NCI-H345 (cell line): ENCODE measurements at regions not wholly inside any gene's neighbourhood (a gene's known extent, or its start where the extent isn't known, plus 50 kb on each side); places are given as distances from the start of the nearest gene placed in this dataset.

ENCODE experiments used
- DNase-seq: peaks from one replicate; lab custom pipeline; 2025; lab: John Stamatoyannopoulos, UW

GRCh38 chr9:85155352-85155751, 485.8 kb downstream of the NTRK2 start:
- DNase-seq = no peak

DNA sequence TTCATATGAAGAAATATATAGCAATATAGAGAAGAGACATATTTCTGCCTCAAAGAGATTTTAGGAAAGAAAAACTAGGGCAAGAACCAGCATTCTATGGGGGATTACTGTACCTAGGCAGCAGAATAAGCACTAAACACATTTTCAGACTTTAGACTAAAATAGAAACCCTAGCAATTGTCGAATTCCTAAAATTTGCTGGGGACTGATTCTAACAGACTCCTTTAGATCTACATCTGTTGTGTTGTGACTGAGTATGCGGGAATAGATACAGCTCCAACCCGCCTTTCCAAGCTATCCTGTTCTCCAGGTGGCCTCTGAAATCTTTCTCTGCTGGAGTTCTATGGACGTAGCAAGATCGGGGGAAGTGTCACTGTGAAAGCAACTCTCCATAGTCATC, 482.2 kb downstream of the NTRK2 start:
- DNase-seq = no peak

DNA sequence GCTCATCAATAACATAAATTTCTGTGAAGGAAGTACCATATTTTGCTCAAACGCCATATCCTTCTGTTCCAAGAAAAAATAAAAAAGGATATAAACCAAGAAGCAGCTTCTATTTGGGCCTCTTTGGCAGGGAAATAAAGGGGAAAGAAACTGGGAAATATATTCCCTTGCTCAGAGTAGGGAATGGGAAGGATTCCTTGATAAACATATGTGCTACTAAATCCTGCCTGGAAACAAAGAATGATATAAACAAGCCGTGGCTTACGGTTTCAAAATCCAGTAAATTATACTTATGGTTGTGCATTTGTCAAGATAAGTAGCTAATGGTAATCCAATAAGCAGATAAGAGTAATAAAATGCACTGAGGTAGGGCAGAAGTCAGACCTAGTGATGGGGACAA, 481.6 kb downstream of the NTRK2 start:
- DNase-seq = no peak

DNA sequence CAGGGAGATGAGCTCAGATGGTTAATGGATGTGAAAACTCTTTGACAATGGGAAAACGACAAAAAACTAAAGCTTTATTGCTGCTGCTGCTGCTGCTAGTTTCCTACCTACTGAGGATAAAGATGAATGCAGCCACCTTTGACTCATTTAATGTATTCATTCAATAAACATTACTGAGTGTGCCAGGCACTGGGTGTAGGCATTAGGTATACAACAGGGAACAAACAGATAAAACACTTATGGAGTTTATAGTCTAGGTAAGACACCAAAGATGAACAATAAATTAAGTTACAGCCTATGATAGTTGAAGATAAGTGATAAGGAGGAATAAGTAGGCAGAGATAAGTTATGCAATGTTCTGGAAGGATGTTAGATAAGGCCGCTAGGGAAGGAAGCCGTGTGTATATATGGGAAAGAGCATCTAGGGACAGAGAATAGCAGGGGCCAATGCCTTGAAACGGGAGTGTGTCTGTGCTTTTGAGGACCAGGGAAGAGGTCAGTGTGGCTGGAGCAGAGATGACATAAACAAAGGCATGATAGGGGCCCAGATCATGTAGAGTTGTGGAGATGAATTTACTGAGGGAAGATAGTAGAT, 477.6 kb downstream of the NTRK2 start:
- no peak for DNase-seq

- DNase-seq = no peak
These were observed 473.4 kb downstream of the NTRK2 start for GRCh38 chr9:85142968-85143367.

GRCh38 chr9:85142496-85142911, 473.0 kb downstream of the NTRK2 start:
- no peak for DNase-seq

GRCh38 chr9:85137696-85138095, 468.2 kb downstream of the NTRK2 start:
- DNase-seq = no peak

GRCh38 chr9:85136987-85137386, 467.5 kb downstream of the NTRK2 start:
- no peak for DNase-seq

GRCh38 chr9:85136507-85136906, 467.0 kb downstream of the NTRK2 start:
- DNase-seq = no peak

GRCh38 chr9:85130764-85131163, 461.2 kb downstream of the NTRK2 start:
- DNase-seq = no peak

DNA sequence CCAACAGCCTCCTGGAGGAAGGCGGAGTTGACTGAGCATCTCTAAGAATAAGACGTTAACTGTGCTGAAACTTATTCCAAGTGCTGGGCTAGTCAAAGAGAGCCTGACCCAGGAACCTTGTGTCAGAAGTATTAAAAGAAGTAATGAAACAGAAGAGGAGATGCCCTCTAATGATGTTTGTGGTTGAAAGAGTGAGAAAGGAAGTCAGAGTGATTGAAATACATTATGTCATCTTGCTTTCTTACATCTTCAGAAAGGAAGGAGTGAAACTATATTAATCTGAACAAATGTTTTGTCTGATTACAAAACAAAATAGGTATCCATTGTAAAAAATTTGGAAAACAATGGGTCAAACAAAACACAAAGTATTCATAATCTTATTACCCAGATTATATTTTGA, 460.7 kb downstream of the NTRK2 start:
- DNase-seq = no peak

GRCh38 chr9:85129514-85129913, 460.0 kb downstream of the NTRK2 start:
- DNase-seq = no peak

GRCh38 chr9:85118990-85119755, 449.6 kb downstream of the NTRK2 start:
- DNase-seq = no peak

DNA sequence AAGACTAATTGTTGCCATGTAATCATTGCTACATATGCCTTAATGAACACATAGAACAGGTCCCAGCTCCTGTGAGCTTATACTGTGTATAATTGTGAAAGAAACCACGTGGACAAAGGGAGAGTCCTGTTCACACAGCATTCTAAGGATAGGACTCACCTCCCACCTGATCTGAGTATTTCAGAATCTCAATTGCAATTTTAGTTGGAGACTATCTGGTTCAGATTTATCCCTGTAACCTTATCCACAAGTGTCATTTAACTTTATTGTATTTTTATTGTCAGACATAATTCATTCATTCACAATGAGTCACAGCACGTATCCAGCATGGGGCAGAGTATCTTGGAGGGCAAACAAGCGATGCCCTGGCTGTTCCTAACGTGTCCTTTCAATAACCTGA, 448.3 kb downstream of the NTRK2 start:
- DNase-seq = no peak

- no peak for DNase-seq
These were observed 445.9 kb downstream of the NTRK2 start for GRCh38 chr9:85115473-85115872.

DNA sequence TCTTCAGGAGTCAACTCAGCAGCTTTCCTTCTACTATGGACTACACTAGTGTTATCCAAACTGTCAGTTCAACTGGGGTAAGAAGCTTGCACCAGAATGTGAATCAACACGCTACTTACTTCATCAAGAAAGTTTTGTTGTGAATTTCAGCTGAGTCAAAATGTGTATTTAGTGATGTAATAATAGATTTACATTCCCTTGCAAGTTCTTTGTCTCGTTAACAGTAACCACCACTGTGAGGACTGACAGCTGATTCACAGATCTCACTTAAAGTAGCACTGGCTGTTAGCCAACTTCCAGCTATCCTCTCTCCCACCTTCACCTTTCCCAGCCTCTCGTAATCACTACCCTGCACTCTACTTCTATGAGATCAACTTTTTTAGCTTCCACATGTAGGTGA, 445.3 kb downstream of the NTRK2 start:
- DNase-seq = no peak

- DNase-seq = no peak
These were observed 443.4 kb downstream of the NTRK2 start for GRCh38 chr9:85112933-85113418.

DNA sequence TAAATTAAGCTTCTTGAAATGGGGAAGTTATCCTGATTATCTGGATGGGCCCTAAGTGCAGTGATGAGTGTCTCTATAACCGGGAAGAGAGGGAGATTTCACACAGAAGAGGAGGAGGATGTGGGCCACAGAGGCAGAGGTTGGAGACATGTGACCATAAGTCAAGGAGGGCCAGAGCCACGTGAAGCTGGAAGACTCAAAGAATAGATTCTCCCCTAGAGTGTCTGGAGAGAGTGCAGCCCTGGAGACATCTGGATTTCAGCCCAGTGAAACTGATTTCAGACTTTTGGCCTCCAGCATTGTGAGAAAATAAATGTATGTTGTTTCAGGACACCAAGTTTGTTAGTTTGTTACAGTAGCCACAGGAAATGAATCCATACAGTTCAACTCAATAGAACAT, 442.9 kb downstream of the NTRK2 start:
- DNase-seq = no peak

GRCh38 chr9:85108746-85109145, 439.2 kb downstream of the NTRK2 start:
- no peak for DNase-seq

DNA sequence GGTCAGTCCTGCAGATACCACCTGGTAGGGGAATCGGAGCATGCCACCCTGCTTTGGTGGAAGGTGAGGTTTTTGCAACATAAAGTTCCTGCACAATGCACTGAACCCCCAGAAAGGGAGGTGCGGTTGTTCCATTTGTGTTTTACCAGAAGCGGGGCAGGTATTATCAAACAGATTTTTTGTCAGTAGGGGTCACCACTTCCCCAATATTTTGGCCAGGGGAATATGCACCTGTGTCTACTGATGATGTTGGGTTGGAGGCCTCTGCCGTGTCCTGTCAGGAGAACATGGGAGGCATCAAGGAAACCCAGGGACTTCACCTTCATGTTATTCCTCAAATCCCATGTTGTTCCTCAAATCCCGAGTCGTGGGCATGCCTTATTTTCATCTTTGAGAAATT, 438.7 kb downstream of the NTRK2 start:
- no peak for DNase-seq

GRCh38 chr9:85089188-85089969, 419.9 kb downstream of the NTRK2 start:
- DNase-seq = no peak

DNA sequence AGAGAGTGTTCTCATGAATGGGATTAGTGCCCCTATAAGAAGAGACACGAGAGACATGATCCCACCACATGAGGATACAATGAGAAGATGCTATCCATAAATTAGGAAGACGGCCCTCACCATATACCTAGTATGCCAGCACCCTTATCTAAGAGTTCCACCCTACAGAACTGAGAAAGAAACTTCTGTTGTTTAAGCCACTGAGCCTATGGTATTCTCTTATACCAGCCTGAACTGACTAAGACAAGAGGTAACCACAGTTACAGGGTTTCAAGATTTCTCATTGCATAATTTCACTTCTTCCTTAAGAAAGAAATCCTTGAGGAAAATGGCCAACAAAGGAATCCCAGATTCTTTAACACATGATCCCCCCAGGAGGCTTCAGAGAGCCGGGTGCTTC, 412.4 kb downstream of the NTRK2 start:
- no peak for DNase-seq

- no peak for DNase-seq
These were observed 409.8 kb downstream of the NTRK2 start for GRCh38 chr9:85079349-85079748.
